SK-N-SH treated with all-trans-retinoic acid at 6 μM for 48 hours (cell line): ENCODE measurements at regions not wholly inside any gene's neighbourhood (a gene's known extent, or its start where the extent isn't known, plus 50 kb on each side); places are given as distances from the start of the nearest gene placed in this dataset.

Experiments
- ESRRG ChIP-seq: fragments of 250-450 bp; sonication (Bioruptor Pico); IDR thresholded peaks from 2 replicates; pipeline ENCODE4 v1.6.1; 2021; ENCODE audit warnings: mild to moderate bottlenecking
- ISL1 ChIP-seq: fragments of 250-450 bp; sonication (Bioruptor Pico); IDR thresholded peaks from 2 replicates; pipeline ENCODE4 v2.1.2; 2022; ENCODE audit warnings: mild to moderate bottlenecking, moderate library complexity
- TSHZ2 ChIP-seq: fragments of 250-450 bp; sonication (Bioruptor Pico); IDR thresholded peaks from 2 replicates; pipeline ENCODE4 v1.5.0; 2020; ENCODE audit warnings: mild to moderate bottlenecking, moderate library complexity
- ZFP3 ChIP-seq: fragments of 250-450 bp; sonication (Bioruptor Pico); IDR thresholded peaks from 2 replicates; pipeline ENCODE4 v1.5.0; 2020; ENCODE audit warnings: mild to moderate bottlenecking, moderate library complexity
- ZNF565 ChIP-seq: fragments of 450-650 bp; formaldehyde crosslinking; conservative IDR thresholded peaks from 2 replicates; pipeline ENCODE4 v1.5.0; 2020; ENCODE audit warnings: low read depth, mild to moderate bottlenecking, moderate library complexity

- no peak for TF ChIP-seq ZFP3 (CRISPR knock-in tag)
- TF ChIP-seq ISL1 = no peak
- TF ChIP-seq TSHZ2 (CRISPR knock-in tag) = no peak
- TF ChIP-seq ESRRG (CRISPR knock-in tag) = no peak
- no peak for TF ChIP-seq ZNF565 (CRISPR knock-in tag)
Observed at GRCh38 chr3:182406786-182407185, 386.5 kb upstream of the ATP11B start.
